Right lobe of liver (tissue), 4 donors: ENCODE measurements at regions not wholly inside any gene's neighbourhood (a gene's known extent, or its start where the extent isn't known, plus 50 kb on each side); places are given as distances from the start of the nearest gene placed in this dataset.

Source experiments
- CTCF ChIP-seq, 4 donors: fragments of 200-600 bp in 3 of 4; fragments of 450-650 bp in 1 of 4; IDR thresholded peaks; one replicate each; pipeline versions ENCODE4 v1.5.1 to v1.8.0; 2016 to 2022; ENCODE audit warnings: antibody characterized with exemption in 4 of 4, mild to moderate bottlenecking in 2 of 4
- POLR2A ChIP-seq: fragments of 450-650 bp; IDR thresholded peaks from one replicate; pipeline ENCODE4 v1.6.1; 2017; ENCODE audit warnings: antibody characterized with exemption, mild to moderate bottlenecking
- donor health status: DM: no; HTN: no; CAD: no.
- donor health status: DM: no; HTN: no; CAD: no.
- donor health status: DM: no; HTN: yes; CAD: no.

- TF ChIP-seq CTCF (IDR thresholded peaks at IDR 0.05) (no peak), POLR2A (no peak)
These were observed 1165.4 kb downstream of the GATA3 start for GRCh38 chr10:9219860-9220259.
